Gastroesophageal sphincter (tissue), 2 donors: ENCODE measurements at regions not wholly inside any gene's neighbourhood (a gene's known extent, or its start where the extent isn't known, plus 50 kb on each side); places are given as distances from the start of the nearest gene placed in this dataset.

ENCODE experiments used
- POLR2A ChIP-seq, 2 donors: fragments of 450-650 bp; IDR thresholded peaks; one replicate each; pipeline ENCODE4 v1.6.1; 2017; ENCODE audit warnings: antibody characterized with exemption in 2 of 2, mild to moderate bottlenecking in 2 of 2, moderate library complexity in 1 of 2
- POLR2AphosphoS5 ChIP-seq: sonication (generic); formaldehyde crosslinking; IDR thresholded peaks from one replicate; pipeline ENCODE4 v1.6.1; 2017; ENCODE audit warnings: antibody characterized with exemption

GRCh38 chr6:15901141-15902115, 227.5 kb upstream of the MYLIP start:
- no peak for TF ChIP-seq POLR2A (IDR thresholded peaks at IDR 0.05)
- no peak for TF ChIP-seq POLR2AphosphoS5
